Vagina (tissue), 2 donors: ENCODE measurements at regions not wholly inside any gene's neighbourhood (a gene's known extent, or its start where the extent isn't known, plus 50 kb on each side); places are given as distances from the start of the nearest gene placed in this dataset.

Source experiments
- POLR2A ChIP-seq, 2 donors: fragments of 450-650 bp; IDR thresholded peaks; one replicate each; pipeline ENCODE4 v1.6.1; 2017; ENCODE audit warnings: antibody characterized with exemption in 2 of 2, mild to moderate bottlenecking in 2 of 2, moderate library complexity in 2 of 2
- POLR2AphosphoS5 ChIP-seq, 2 donors: sonication (generic); formaldehyde crosslinking; IDR thresholded peaks; one replicate each; pipeline ENCODE4 v1.9.0; 2017; ENCODE audit warnings: antibody characterized with exemption in 2 of 2, mild to moderate bottlenecking in 2 of 2, low read depth in 1 of 2; ENCODE audit not compliant: insufficient read depth in 1 of 2
- TF ChIP-seq, protein P1 (sequence below), 3 experiments: fragments of 450-650 bp in 2 of 3; fragments of 200-600 bp in 1 of 3; sonication (generic) in 1 of 3; IDR thresholded peaks; one replicate each; pipeline ENCODE4 v1.5.1; 2017 to 2019; ENCODE audit warnings: antibody characterized with exemption in 3 of 3, mild to moderate bottlenecking in 2 of 3, moderate library complexity in 2 of 3

DNA sequence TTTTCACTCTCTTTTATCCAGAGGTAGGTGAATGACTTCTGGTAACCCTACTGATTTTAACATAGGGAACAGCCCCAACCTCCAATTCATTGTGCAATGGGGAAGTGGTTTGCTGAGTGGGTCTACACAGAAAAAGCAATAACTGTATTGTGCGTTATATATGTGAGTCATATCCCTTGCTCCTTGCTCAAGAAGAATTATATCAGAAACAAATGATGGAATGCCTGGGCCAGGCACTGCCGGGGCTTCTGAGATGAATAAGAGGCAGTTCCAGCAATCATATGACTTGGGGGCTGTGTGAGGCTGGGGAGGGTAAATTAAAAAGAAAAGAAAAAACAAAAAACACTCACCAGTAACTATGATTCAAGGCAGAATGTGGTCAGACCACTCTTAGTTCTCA is 79.2 kb upstream of the ABCA1 start:
- TF ChIP-seq, protein P1, sequence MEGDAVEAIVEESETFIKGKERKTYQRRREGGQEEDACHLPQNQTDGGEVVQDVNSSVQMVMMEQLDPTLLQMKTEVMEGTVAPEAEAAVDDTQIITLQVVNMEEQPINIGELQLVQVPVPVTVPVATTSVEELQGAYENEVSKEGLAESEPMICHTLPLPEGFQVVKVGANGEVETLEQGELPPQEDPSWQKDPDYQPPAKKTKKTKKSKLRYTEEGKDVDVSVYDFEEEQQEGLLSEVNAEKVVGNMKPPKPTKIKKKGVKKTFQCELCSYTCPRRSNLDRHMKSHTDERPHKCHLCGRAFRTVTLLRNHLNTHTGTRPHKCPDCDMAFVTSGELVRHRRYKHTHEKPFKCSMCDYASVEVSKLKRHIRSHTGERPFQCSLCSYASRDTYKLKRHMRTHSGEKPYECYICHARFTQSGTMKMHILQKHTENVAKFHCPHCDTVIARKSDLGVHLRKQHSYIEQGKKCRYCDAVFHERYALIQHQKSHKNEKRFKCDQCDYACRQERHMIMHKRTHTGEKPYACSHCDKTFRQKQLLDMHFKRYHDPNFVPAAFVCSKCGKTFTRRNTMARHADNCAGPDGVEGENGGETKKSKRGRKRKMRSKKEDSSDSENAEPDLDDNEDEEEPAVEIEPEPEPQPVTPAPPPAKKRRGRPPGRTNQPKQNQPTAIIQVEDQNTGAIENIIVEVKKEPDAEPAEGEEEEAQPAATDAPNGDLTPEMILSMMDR (IDR thresholded peaks at IDR 0.05), result no peak
- TF ChIP-seq POLR2A (IDR thresholded peaks at IDR 0.05) (no peak), POLR2AphosphoS5 (IDR thresholded peaks at IDR 0.05; ENCODE audit: insufficient read depth in 1 of 2, low read depth in 1 of 2) (peak in 1 of 2 donors; percentile 38)
